H1 (cell line): ENCODE measurements at regions not wholly inside any gene's neighbourhood (a gene's known extent, or its start where the extent isn't known, plus 50 kb on each side); places are given as distances from the start of the nearest gene placed in this dataset.

Source experiments
- CTCF ChIA-PET: fragments of 300-600 bp; sonication (Branson Sonifier 250); formaldehyde crosslinking; loops from one replicate; lab custom pipeline; 2021; ENCODE audit not compliant: partially characterized antibody; lab: Charles Lee
- POLR2A ChIA-PET: fragments of 300-600 bp; sonication (Branson Sonifier 250); formaldehyde crosslinking; loops from one replicate; lab custom pipeline; 2021; ENCODE audit warnings: inconsistent platforms; ENCODE audit not compliant: partially characterized antibody; lab: Charles Lee
- DNase-seq, 2 experiments: peaks; one replicate each; pipeline versions ENCODE4 v3.0.0 to v3.0.0-alpha.2; 2010 to 2022; ENCODE audit warnings: low spot score in 2 of 2, low read depth in 1 of 2, mixed read lengths in 1 of 2
- FAIRE-seq: peaks from 2 replicates; lab custom pipeline; 2011; peaks lifted over from hg19 to GRCh38; lab: Jason Lieb, UNC
- H2AFZ ChIP-seq: 2 replicates; pipeline ENCODE4 v1.8.1; 2012; ENCODE audit warnings: low read length, inconsistent platforms
- H2AK5ac ChIP-seq: 2 replicates; pipeline ENCODE4 v1.6.1; 2013; ENCODE audit warnings: low read depth, low read length
- H2BK120ac ChIP-seq: replicated peaks from 2 replicates; pipeline ENCODE3; 2013; ENCODE audit warnings: low read depth, low read length, inconsistent platforms
- H2BK12ac ChIP-seq: 2 replicates; pipeline ENCODE4 v1.6.1; 2013; ENCODE audit warnings: low read depth, low read length
- H2BK15ac ChIP-seq: 2 replicates; pipeline ENCODE4 v1.6.1; 2013; ENCODE audit warnings: low read length
- H2BK20ac ChIP-seq: 2 replicates; pipeline ENCODE4 v1.6.1; 2013; ENCODE audit warnings: low read length
- H2BK5ac ChIP-seq: 2 replicates; pipeline ENCODE4 v1.6.1; 2013; ENCODE audit warnings: low read depth, low read length
- H3K14ac ChIP-seq: 2 replicates; pipeline ENCODE4 v1.6.1; 2013; ENCODE audit warnings: inconsistent platforms; ENCODE audit not compliant: insufficient read length
- H3K18ac ChIP-seq: 2 replicates; pipeline ENCODE4 v1.6.1; 2013; ENCODE audit warnings: low read length; ENCODE audit errors: extremely low read depth
- H3K23ac ChIP-seq: 2 replicates; pipeline ENCODE4 v1.6.1; 2013; ENCODE audit warnings: inconsistent platforms; ENCODE audit not compliant: insufficient read length
- H3K23me2 ChIP-seq: 2 replicates; pipeline ENCODE4 v1.6.1; 2013; ENCODE audit warnings: low read depth, low read length
- H3K27ac ChIP-seq: 2 replicates; pipeline ENCODE4 v1.6.1; 2011; ENCODE audit warnings: low read depth, low read length, inconsistent platforms
- H3K27me3 ChIP-seq, 4 experiments: replicated peaks in 1 of 4; 1 replicate in 1 of 4; 2 replicates in 3 of 4; pipeline versions ENCODE4 v1.6.1 to v1.8.1; 2011 to 2013; ENCODE audit warnings: low read length in 3 of 4, mild to moderate bottlenecking in 3 of 4, inconsistent platforms in 2 of 4, mixed read lengths in 2 of 4, moderate library complexity in 1 of 4; ENCODE audit not compliant: control insufficient read depth in 3 of 4, insufficient read depth in 3 of 4; ENCODE audit errors: extremely low read depth in 1 of 4
- H3K36me3 ChIP-seq, 4 experiments: 2 replicates each; pipeline versions ENCODE4 v1.6.1 to v1.8.1; 2011 to 2013; ENCODE audit warnings: mild to moderate bottlenecking in 4 of 4, low read length in 3 of 4, moderate library complexity in 2 of 4, control low read depth in 1 of 4, inconsistent platforms in 1 of 4; ENCODE audit not compliant: insufficient read depth in 4 of 4, control insufficient read depth in 2 of 4
- H3K4ac ChIP-seq: replicated peaks from 2 replicates; pipeline ENCODE3; 2013; ENCODE audit warnings: low read length, low read depth, mixed read lengths, inconsistent platforms; ENCODE audit not compliant: insufficient read length
- H3K4me1 ChIP-seq, 4 experiments: replicated peaks in 1 of 4; 1 replicate in 1 of 4; 2 replicates in 3 of 4; pipeline versions ENCODE4 v1.6.1 to v1.8.1; 2011 to 2013; ENCODE audit warnings: low read length in 3 of 4, inconsistent platforms in 2 of 4, mixed read lengths in 1 of 4; ENCODE audit not compliant: insufficient read depth in 4 of 4, control insufficient read depth in 3 of 4
- H3K4me2 ChIP-seq, 2 experiments: 2 replicates each; pipeline versions ENCODE4 v1.6.1 to v1.8.1; 2011 to 2013; ENCODE audit warnings: low read depth in 2 of 2, low read length in 2 of 2, control low read depth in 1 of 2, inconsistent platforms in 1 of 2, mild to moderate bottlenecking in 1 of 2; ENCODE audit not compliant: insufficient read depth in 1 of 2
- H3K4me3 ChIP-seq, 4 experiments: fragments of 200-600, 300-600 bp in 1 of 4; sonication (generic), shearing (Covaris generic), sonication (Bioruptor Twin) in 1 of 4; 2 replicates each; pipeline versions ENCODE4 v1.5.1 to v1.8.1; 2011 to 2016; ENCODE audit warnings: low read length in 4 of 4, low read depth in 3 of 4, control low read depth in 2 of 4, inconsistent platforms in 2 of 4, mild to moderate bottlenecking in 2 of 4, mixed read lengths in 1 of 4, moderate library complexity in 1 of 4; ENCODE audit not compliant: insufficient read depth in 2 of 4; ENCODE audit errors: extremely low read depth in 1 of 4
- H3K56ac ChIP-seq: replicated peaks from 2 replicates; pipeline ENCODE3; 2013; ENCODE audit warnings: low read depth, mild to moderate bottlenecking, mixed read lengths, low read length, inconsistent platforms; ENCODE audit not compliant: insufficient read length
- H3K79me1 ChIP-seq: 2 replicates; pipeline ENCODE4 v1.6.1; 2013; ENCODE audit warnings: low read depth, low read length, control low read depth
- H3K79me2 ChIP-seq, 2 experiments: 2 replicates each; pipeline versions ENCODE4 v1.6.1 to v1.8.1; 2012 to 2013; ENCODE audit warnings: low read length in 2 of 2, mild to moderate bottlenecking in 2 of 2, inconsistent platforms in 1 of 2; ENCODE audit not compliant: insufficient read depth in 2 of 2, control insufficient read depth in 1 of 2
- H3K9ac ChIP-seq, 4 experiments: replicated peaks in 1 of 4; 1 replicate in 1 of 4; 2 replicates in 3 of 4; pipeline versions ENCODE4 v1.6.1 to v1.8.1; 2011 to 2013; ENCODE audit warnings: low read depth in 3 of 4, low read length in 3 of 4, control low read depth in 2 of 4, mild to moderate bottlenecking in 2 of 4, moderate library complexity in 2 of 4, inconsistent platforms in 1 of 4; ENCODE audit errors: extremely low read depth in 1 of 4
- H3K9me3 ChIP-seq, 2 experiments: 2 replicates each; pipeline versions ENCODE4 v1.6.1 to v1.8.1; 2012 to 2013; ENCODE audit warnings: mild to moderate bottlenecking in 2 of 2, moderate library complexity in 2 of 2, control low read depth in 1 of 2, inconsistent platforms in 1 of 2, low read depth in 1 of 2, low read length in 1 of 2, mixed read lengths in 1 of 2; ENCODE audit not compliant: insufficient read depth in 2 of 2
- H4K20me1 ChIP-seq, 2 experiments: replicated peaks in 1 of 2; 2 replicates each; pipeline versions ENCODE3 to v1.8.1; 2011 to 2013; ENCODE audit warnings: inconsistent platforms in 2 of 2, low read length in 2 of 2, mild to moderate bottlenecking in 1 of 2; ENCODE audit not compliant: insufficient read depth in 2 of 2, control insufficient read depth in 1 of 2
- H4K5ac ChIP-seq: 2 replicates; pipeline ENCODE4 v1.6.1; 2013; ENCODE audit warnings: low read length, low read depth, mixed read lengths, inconsistent platforms; ENCODE audit not compliant: insufficient read length
- H4K8ac ChIP-seq: 2 replicates; pipeline ENCODE4 v1.8.0; 2013; ENCODE audit warnings: mild to moderate bottlenecking, moderate library complexity, low read length, inconsistent platforms; ENCODE audit not compliant: insufficient read depth; ENCODE audit errors: extremely low read depth
- H4K91ac ChIP-seq: replicated peaks from 2 replicates; pipeline ENCODE3; 2013; ENCODE audit warnings: low read length, mixed read lengths, inconsistent platforms; ENCODE audit not compliant: insufficient read length
- CHD1 ChIP-seq: IDR thresholded peaks from 2 replicates; pipeline ENCODE4 v1.6.1; 2012; ENCODE audit warnings: low read depth, low read length, improper control_type of control experiment
- EGR1 ChIP-seq: IDR thresholded peaks from 2 replicates; pipeline ENCODE4 v1.6.1; 2011; ENCODE audit warnings: low read depth, low read length, borderline replicate concordance
- GTF2F1 ChIP-seq: IDR thresholded peaks from 2 replicates; pipeline ENCODE4 v1.6.1; 2012; ENCODE audit warnings: low read depth, low read length, improper control_type of control experiment, borderline replicate concordance
- HDAC6 ChIP-seq: IDR thresholded peaks from one replicate; pipeline ENCODE4 v1.7.1; 2012; ENCODE audit warnings: low read depth, mild to moderate bottlenecking, inconsistent platforms, low read length, moderate library complexity
- MAFK ChIP-seq: IDR thresholded peaks from 2 replicates; pipeline ENCODE4 v1.6.1; 2012; ENCODE audit warnings: low read depth, mild to moderate bottlenecking, improper control_type of control experiment, low read length
- POLR2A ChIP-seq, 2 experiments: IDR thresholded peaks; 1 replicate in 1 of 2; 2 replicates in 1 of 2; pipeline ENCODE4 v1.6.1; 2011; ENCODE audit warnings: low read depth in 2 of 2, low read length in 2 of 2, mild to moderate bottlenecking in 2 of 2; ENCODE audit errors: control extremely low read depth in 1 of 2
- POLR2AphosphoS5 ChIP-seq: IDR thresholded peaks from 2 replicates; pipeline ENCODE4 v1.6.1; 2011; ENCODE audit warnings: low read depth, low read length
- SUZ12 ChIP-seq: fragments of 200-600 bp; sonication (generic); IDR thresholded peaks from 2 replicates; pipeline ENCODE4 v1.6.1; 2012; ENCODE audit warnings: mild to moderate bottlenecking, inconsistent platforms, low read length, moderate library complexity, mixed read lengths
- YY1 ChIP-seq: IDR thresholded peaks from 2 replicates; pipeline ENCODE4 v1.6.1; 2011; ENCODE audit warnings: low read depth, mild to moderate bottlenecking, low read length
- WGBS, 2 experiments: shearing (Covaris generic) in 1 of 2; methylation state at CpG; one replicate each; pipeline versions ENCODE4 v1.1.6 to v1.1.7; 2013 to 2015; ENCODE audit warnings: low lambda C conversion rate in 2 of 2, mixed read lengths in 2 of 2, inconsistent platforms in 1 of 2, low coverage in 1 of 2, missing lambda C conversion rate in 1 of 2; ENCODE audit not compliant: insufficient replicate concordance in 2 of 2, insufficient coverage in 1 of 2, insufficient read length in 1 of 2; ENCODE audit errors: extremely low coverage in 1 of 2, missing lambda C conversion rate in 1 of 2; 5-methylcytosine and 5-hydroxymethylcytosine counted together
- TF ChIP-seq, protein P1 (sequence below): IDR thresholded peaks from 2 replicates; pipeline ENCODE4 v1.6.1; 2012; ENCODE audit warnings: inconsistent platforms
- TF ChIP-seq, protein P2 (sequence below), 3 experiments: IDR thresholded peaks; 1 replicate in 2 of 3; 2 replicates in 1 of 3; pipeline versions ENCODE4 v1.5.1 to v1.6.1; 2011; ENCODE audit warnings: low read length in 3 of 3, mild to moderate bottlenecking in 3 of 3, inconsistent platforms in 2 of 3, low read depth in 1 of 3, moderate library complexity in 1 of 3; ENCODE audit not compliant: insufficient read depth in 1 of 3; ENCODE audit errors: control extremely low read depth in 1 of 3

DNA sequence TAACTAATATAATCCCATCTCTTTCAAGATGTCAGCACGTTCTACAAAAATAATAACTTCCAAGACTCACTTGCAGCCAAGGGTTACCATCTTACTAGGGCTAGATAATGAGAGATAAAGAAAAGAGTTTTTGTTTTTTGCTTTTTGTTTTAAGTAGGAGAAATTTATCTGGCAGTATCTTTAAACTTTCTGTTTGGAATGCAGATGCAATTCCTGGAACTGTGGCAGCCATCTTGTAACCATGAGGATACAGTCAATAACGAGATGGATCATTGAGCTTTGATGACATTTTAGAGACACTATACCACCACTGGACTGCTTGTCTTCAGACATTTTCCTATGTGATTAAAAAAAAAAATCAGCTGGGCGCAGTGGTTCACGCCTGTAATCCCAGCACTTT lies 171.2 kb upstream of the ARID2 start:
- no peak overlapping the region for H2AK5ac ChIP-seq
- H3K79me2 ChIP-seq = no peaks in the 10 kb centered on the region
- no peak overlapping the region for H2BK20ac ChIP-seq
- no peak overlapping the region for H3K9ac ChIP-seq
- no peak for FAIRE-seq
- no peaks in the 10 kb centered on the region for H3K79me1 ChIP-seq
- H3K4me2 ChIP-seq = no peak overlapping the region
- ChIA-PET POLR2A (interaction anchor here (1.0 kb wide), 1 partner anchor 170 kb away, joined by 4 read pairs; no protein-coding TSS in a partner anchor), CTCF (interaction anchor here (1.4 kb wide), 1 partner anchor 15 kb away, joined by 5 read pairs; no protein-coding TSS in a partner anchor)
- no peaks in the 10 kb centered on the region for H3K9me3 ChIP-seq
- no peaks in the 10 kb centered on the region for H3K23me2 ChIP-seq
- no peak overlapping the region for H4K91ac ChIP-seq
- H2BK12ac ChIP-seq = no peak overlapping the region
- H3K4ac ChIP-seq = no peak overlapping the region
- TF ChIP-seq, protein P1, sequence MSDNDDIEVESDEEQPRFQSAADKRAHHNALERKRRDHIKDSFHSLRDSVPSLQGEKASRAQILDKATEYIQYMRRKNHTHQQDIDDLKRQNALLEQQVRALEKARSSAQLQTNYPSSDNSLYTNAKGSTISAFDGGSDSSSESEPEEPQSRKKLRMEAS = no peak
- TF ChIP-seq GTF2F1 = no peak
- TF ChIP-seq EGR1 = no peak
- no peak for TF ChIP-seq HDAC6
- TF ChIP-seq MAFK = no peak
- no peak for TF ChIP-seq CHD1
- TF ChIP-seq POLR2A (IDR thresholded peaks at IDR 0.05; ENCODE audit: control extremely low read depth in 1 of 2, low read depth in 2 of 2, low read length in 2 of 2) = no peak
- TF ChIP-seq, protein P2, sequence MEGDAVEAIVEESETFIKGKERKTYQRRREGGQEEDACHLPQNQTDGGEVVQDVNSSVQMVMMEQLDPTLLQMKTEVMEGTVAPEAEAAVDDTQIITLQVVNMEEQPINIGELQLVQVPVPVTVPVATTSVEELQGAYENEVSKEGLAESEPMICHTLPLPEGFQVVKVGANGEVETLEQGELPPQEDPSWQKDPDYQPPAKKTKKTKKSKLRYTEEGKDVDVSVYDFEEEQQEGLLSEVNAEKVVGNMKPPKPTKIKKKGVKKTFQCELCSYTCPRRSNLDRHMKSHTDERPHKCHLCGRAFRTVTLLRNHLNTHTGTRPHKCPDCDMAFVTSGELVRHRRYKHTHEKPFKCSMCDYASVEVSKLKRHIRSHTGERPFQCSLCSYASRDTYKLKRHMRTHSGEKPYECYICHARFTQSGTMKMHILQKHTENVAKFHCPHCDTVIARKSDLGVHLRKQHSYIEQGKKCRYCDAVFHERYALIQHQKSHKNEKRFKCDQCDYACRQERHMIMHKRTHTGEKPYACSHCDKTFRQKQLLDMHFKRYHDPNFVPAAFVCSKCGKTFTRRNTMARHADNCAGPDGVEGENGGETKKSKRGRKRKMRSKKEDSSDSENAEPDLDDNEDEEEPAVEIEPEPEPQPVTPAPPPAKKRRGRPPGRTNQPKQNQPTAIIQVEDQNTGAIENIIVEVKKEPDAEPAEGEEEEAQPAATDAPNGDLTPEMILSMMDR (IDR thresholded peaks at IDR 0.05; ENCODE audit: control extremely low read depth in 1 of 3, insufficient read depth in 1 of 3, low read depth in 1 of 3, low read length in 3 of 3) = no peak
- TF ChIP-seq YY1 = no peak
- no peak for TF ChIP-seq SUZ12
- no peak for TF ChIP-seq POLR2AphosphoS5
- TF ChIP-seq, all 59 proteins: peak for 0
- no peaks in the 10 kb centered on the region for H3K4me1 ChIP-seq
- H4K8ac ChIP-seq = no peak overlapping the region
- H3K27me3 ChIP-seq = no peaks in the 10 kb centered on the region
- H4K20me1 ChIP-seq = no peaks in the 10 kb centered on the region
- 95 to 100% methylated on average over 1 to 4 of the region's 4 CpGs for WGBS, 2 experiments
- no peak overlapping the region for H2BK15ac ChIP-seq
- no peak overlapping the region for H3K27ac ChIP-seq
- no peak overlapping the region for H2BK5ac ChIP-seq
- H3K56ac ChIP-seq = no peak overlapping the region
- H3K4me3 ChIP-seq = no peak overlapping the region
- H3K23ac ChIP-seq = no peak overlapping the region
- H4K5ac ChIP-seq = no peak overlapping the region
- no peaks in the 10 kb centered on the region for H3K36me3 ChIP-seq
- no peak for DNase-seq
- H3K14ac ChIP-seq = no peak overlapping the region
- no peak overlapping the region for H2AFZ ChIP-seq
- no peak overlapping the region for H2BK120ac ChIP-seq
- no peak overlapping the region for H3K18ac ChIP-seq
